HG03175 (cell line): ENCODE measurements at regions not wholly inside any gene's neighbourhood (a gene's known extent, or its start where the extent isn't known, plus 50 kb on each side); places are given as distances from the start of the nearest gene placed in this dataset.
"Not testable (repeated sequence)": the region's sequence is repeated elsewhere in the genome, so short reads cannot be mapped to it uniquely, and the experiment has no call there.

ENCODE experiments used
- ATAC-seq: cut with Tn5 transposase; IDR thresholded peaks from one replicate; pipeline ENCODE4 v1.9.1; 2021; ENCODE audit warnings: mild to moderate bottlenecking, moderate library complexity; ENCODE audit not compliant: unreplicated experiment

GRCh38 chr10:124173298-124173900 is 80.0 kb upstream of the CHST15 start:
- ATAC-seq = no peak

- no peak for ATAC-seq
Observed at GRCh38 chr10:124172181-124172916, 79.0 kb upstream of the CHST15 start.

- no peak for ATAC-seq
Observed at GRCh38 chr10:124171561-124171960, 78.2 kb upstream of the CHST15 start.

GRCh38 chr10:124170631-124171030 is 77.2 kb upstream of the CHST15 start:
- ATAC-seq = no peak

GRCh38 chr10:124168991-124169802 is 75.8 kb upstream of the CHST15 start:
- no peak for ATAC-seq

- ATAC-seq = no peak
Observed at GRCh38 chr10:124168581-124168980, 75.2 kb upstream of the CHST15 start.

GRCh38 chr10:124167925-124168324 is 74.5 kb upstream of the CHST15 start:
- not testable (repeated sequence) for ATAC-seq

- ATAC-seq = no peak
Observed at GRCh38 chr10:124166431-124167125, 73.2 kb upstream of the CHST15 start.

- ATAC-seq = no peak
Observed at GRCh38 chr10:124165827-124166226, 72.4 kb upstream of the CHST15 start.

- no peak for ATAC-seq
Observed at GRCh38 chr10:124165311-124165710, 71.9 kb upstream of the CHST15 start.

- no peak for ATAC-seq
Observed at GRCh38 chr10:124164264-124164663, 70.9 kb upstream of the CHST15 start.

GRCh38 chr10:124162774-124163354 is 69.5 kb upstream of the CHST15 start:
- ATAC-seq = no peak

GRCh38 chr10:124162136-124162535 is 68.7 kb upstream of the CHST15 start:
- no peak for ATAC-seq

GRCh38 chr10:124161601-124162000 is 68.2 kb upstream of the CHST15 start:
- no peak for ATAC-seq

- ATAC-seq = no peak
Observed at GRCh38 chr10:124160943-124161582, 67.7 kb upstream of the CHST15 start.

GRCh38 chr10:124160176-124160575 is 66.8 kb upstream of the CHST15 start:
- ATAC-seq = no peak

- ATAC-seq = no peak
Observed at GRCh38 chr10:124159153-124159552, 65.8 kb upstream of the CHST15 start.

GRCh38 chr10:124158592-124158991 is 65.2 kb upstream of the CHST15 start:
- ATAC-seq = no peak

- no peak for ATAC-seq
Observed at GRCh38 chr10:124157271-124157681, 63.9 kb upstream of the CHST15 start.

- no peak for ATAC-seq
Observed at GRCh38 chr10:124156524-124157260, 63.3 kb upstream of the CHST15 start.
